HEK293 (cell line): ENCODE measurements at regions not wholly inside any gene's neighbourhood (a gene's known extent, or its start where the extent isn't known, plus 50 kb on each side); places are given as distances from the start of the nearest gene placed in this dataset.

Source experiments
- BCL11A ChIP-seq: fragments of 450-650 bp; formaldehyde crosslinking; IDR thresholded peaks from 2 replicates; pipeline ENCODE4 v1.5.1; 2016; ENCODE audit warnings: low read depth, missing biosample characterization, missing genetic modification characterization
- GLI2 ChIP-seq: fragments of 450-650 bp; formaldehyde crosslinking; IDR thresholded peaks from 2 replicates; pipeline ENCODE4; 2017; ENCODE audit warnings: missing biosample characterization, missing genetic modification characterization, low read depth, borderline replicate concordance
- KLF16 ChIP-seq: fragments of 450-650 bp; formaldehyde crosslinking; IDR thresholded peaks from 2 replicates; pipeline ENCODE4 v1.5.1; 2017; ENCODE audit warnings: missing biosample characterization, missing genetic modification characterization
- KLF17 ChIP-seq: fragments of 450-650 bp; formaldehyde crosslinking; IDR thresholded peaks from 2 replicates; pipeline ENCODE4 v1.5.1; 2016; ENCODE audit warnings: missing biosample characterization, missing genetic modification characterization
- KLF8 ChIP-seq: fragments of 450-650 bp; formaldehyde crosslinking; IDR thresholded peaks from 2 replicates; pipeline ENCODE4 v1.5.1; 2016; ENCODE audit warnings: missing biosample characterization, missing genetic modification characterization
- OSR2 ChIP-seq: fragments of 450-650 bp; formaldehyde crosslinking; IDR thresholded peaks from 2 replicates; pipeline ENCODE4 v1.5.1; 2016; ENCODE audit warnings: missing biosample characterization, missing genetic modification characterization
- PRDM6 ChIP-seq: fragments of 450-650 bp; formaldehyde crosslinking; IDR thresholded peaks from 2 replicates; pipeline ENCODE4 v1.5.1; 2017; ENCODE audit warnings: missing biosample characterization, missing genetic modification characterization
- SETDB1 ChIP-seq: IDR thresholded peaks from one replicate; pipeline ENCODE4 v1.6.1; 2017; ENCODE audit warnings: mild to moderate bottlenecking, low read length, moderate library complexity, mixed read lengths; ENCODE audit not compliant: insufficient read length
- WT1 ChIP-seq: fragments of 450-650 bp; formaldehyde crosslinking; IDR thresholded peaks from 2 replicates; pipeline ENCODE4 v1.5.1; 2016; ENCODE audit warnings: missing biosample characterization, missing genetic modification characterization
- YY1 ChIP-seq: fragments of 450-650 bp; formaldehyde crosslinking; IDR thresholded peaks from 2 replicates; pipeline ENCODE4 v1.5.1; 2018; ENCODE audit warnings: missing biosample characterization, missing genetic modification characterization
- ZBTB17 ChIP-seq: fragments of 450-650 bp; formaldehyde crosslinking; IDR thresholded peaks from 2 replicates; pipeline ENCODE4 v1.5.1; 2016; ENCODE audit warnings: missing biosample characterization, missing genetic modification characterization
- ZBTB20 ChIP-seq: fragments of 450-650 bp; formaldehyde crosslinking; IDR thresholded peaks from 2 replicates; pipeline ENCODE4 v1.5.1; 2016; ENCODE audit warnings: missing biosample characterization, missing genetic modification characterization
- ZBTB49 ChIP-seq: fragments of 450-650 bp; formaldehyde crosslinking; IDR thresholded peaks from 2 replicates; pipeline ENCODE4 v1.5.1; 2016; ENCODE audit warnings: missing biosample characterization, missing genetic modification characterization, low read depth
- ZBTB8A ChIP-seq: fragments of 450-650 bp; formaldehyde crosslinking; IDR thresholded peaks from 2 replicates; pipeline ENCODE4 v1.5.1; 2016; ENCODE audit warnings: missing biosample characterization, missing genetic modification characterization
- ZEB2 ChIP-seq: fragments of 450-650 bp; formaldehyde crosslinking; IDR thresholded peaks from 2 replicates; pipeline ENCODE4 v1.5.1; 2016; ENCODE audit warnings: missing biosample characterization, missing genetic modification characterization
- ZFP69B ChIP-seq: fragments of 450-650 bp; formaldehyde crosslinking; IDR thresholded peaks from 2 replicates; pipeline ENCODE4 v1.5.1; 2016; ENCODE audit warnings: missing biosample characterization, missing genetic modification characterization
- ZNF10 ChIP-seq: fragments of 450-650 bp; formaldehyde crosslinking; IDR thresholded peaks from 2 replicates; pipeline ENCODE4 v1.5.1; 2017; ENCODE audit warnings: missing biosample characterization, missing genetic modification characterization
- ZNF121 ChIP-seq: fragments of 450-650 bp; formaldehyde crosslinking; IDR thresholded peaks from 2 replicates; pipeline ENCODE4 v1.5.1; 2016; ENCODE audit warnings: missing biosample characterization, missing genetic modification characterization
- ZNF18 ChIP-seq: fragments of 450-650 bp; formaldehyde crosslinking; IDR thresholded peaks from 2 replicates; pipeline ENCODE4 v1.5.1; 2016; ENCODE audit warnings: missing biosample characterization, missing genetic modification characterization
- ZNF184 ChIP-seq: fragments of 450-650 bp; IDR thresholded peaks from 2 replicates; pipeline ENCODE4 v1.5.1; 2018; ENCODE audit warnings: missing biosample characterization, mild to moderate bottlenecking, missing genetic modification characterization
- ZNF19 ChIP-seq: fragments of 450-650 bp; formaldehyde crosslinking; IDR thresholded peaks from 2 replicates; pipeline ENCODE4; 2016; ENCODE audit warnings: missing biosample characterization, missing genetic modification characterization, low read depth
- ZNF341 ChIP-seq: fragments of 450-650 bp; formaldehyde crosslinking; IDR thresholded peaks from 2 replicates; pipeline ENCODE4; 2016; ENCODE audit warnings: low read depth, missing biosample characterization, missing genetic modification characterization
- ZNF423 ChIP-seq: fragments of 450-650 bp; formaldehyde crosslinking; IDR thresholded peaks from 2 replicates; pipeline ENCODE4 v1.5.1; 2016; ENCODE audit warnings: missing biosample characterization, missing genetic modification characterization
- ZNF473 ChIP-seq: fragments of 450-650 bp; formaldehyde crosslinking; IDR thresholded peaks from 2 replicates; pipeline ENCODE4 v1.5.1; 2017; ENCODE audit warnings: missing biosample characterization, missing genetic modification characterization
- ZNF48 ChIP-seq: fragments of 450-650 bp; formaldehyde crosslinking; IDR thresholded peaks from 2 replicates; pipeline ENCODE4 v1.5.1; 2016; ENCODE audit warnings: missing biosample characterization, missing genetic modification characterization
- ZNF561 ChIP-seq: fragments of 450-650 bp; IDR thresholded peaks from 2 replicates; pipeline ENCODE4 v1.5.1; 2018; ENCODE audit warnings: missing biosample characterization, missing genetic modification characterization, borderline replicate concordance
- ZNF600 ChIP-seq: fragments of 450-650 bp; formaldehyde crosslinking; IDR thresholded peaks from 2 replicates; pipeline ENCODE4 v1.5.1; 2016; ENCODE audit warnings: missing biosample characterization, missing genetic modification characterization
- ZNF639 ChIP-seq: fragments of 450-650 bp; formaldehyde crosslinking; IDR thresholded peaks from 2 replicates; pipeline ENCODE4 v1.5.1; 2016; ENCODE audit warnings: missing biosample characterization, missing genetic modification characterization
- ZNF76 ChIP-seq: fragments of 450-650 bp; formaldehyde crosslinking; IDR thresholded peaks from 2 replicates; pipeline ENCODE4; 2016; ENCODE audit warnings: low read depth, missing biosample characterization, missing genetic modification characterization, borderline replicate concordance
- ZNF843 ChIP-seq: fragments of 450-650 bp; formaldehyde crosslinking; IDR thresholded peaks from 2 replicates; pipeline ENCODE4 v1.5.1; 2016; ENCODE audit warnings: missing biosample characterization, missing genetic modification characterization
- ZSCAN30 ChIP-seq: fragments of 450-650 bp; IDR thresholded peaks from 2 replicates; pipeline ENCODE4 v1.5.1; 2018; ENCODE audit warnings: missing biosample characterization, mild to moderate bottlenecking, missing genetic modification characterization, moderate library complexity

GRCh38 chr12:125259178-125259867 lies 194.1 kb downstream of the AACS start (continued):
- peak; percentile 70; the same call in 1 of the 2 replicates for TF ChIP-seq ZNF18
- TF ChIP-seq ZNF341 (tag by site-specific recombination): peak; percentile 29; the same call in 1 of the 2 replicates
- no peak for TF ChIP-seq SETDB1
- TF ChIP-seq ZEB2: peak; percentile 67
- TF ChIP-seq ZBTB17 (tag by site-specific recombination): peak; percentile 10; the same call in 1 of the 2 replicates
- no peak for TF ChIP-seq ZNF19 (tag by site-specific recombination)
- 0 out of 2 replicates have a peak, but pooled peaks have one; percentile 26 for TF ChIP-seq KLF17
- peak; percentile 59 for TF ChIP-seq ZBTB8A (tag by site-specific recombination)
- peak; percentile 76; the same call in 1 of the 2 replicates for TF ChIP-seq ZNF423 (tag by site-specific recombination)
- peak; percentile 79 for TF ChIP-seq GLI2 (tag by site-specific recombination)
- TF ChIP-seq ZNF121 (tag by site-specific recombination): peak; percentile 31; the same call in 1 of the 2 replicates
- TF ChIP-seq ZNF639: peak; percentile 92
- peak; percentile 47; the same call in 1 of the 2 replicates for TF ChIP-seq ZNF184 (tag by site-specific recombination)
- TF ChIP-seq YY1 (tag by site-specific recombination): peak; percentile 36; the same call in 1 of the 2 replicates
- 0 out of 2 replicates have a peak, but pooled peaks have one; percentile 25 for TF ChIP-seq ZFP69B (tag by site-specific recombination)
- peak; percentile 87 for TF ChIP-seq PRDM6 (tag by site-specific recombination)
- no peak for TF ChIP-seq ZSCAN30
- TF ChIP-seq BCL11A: peak; percentile 81
- 0 out of 2 replicates have a peak, but pooled peaks have one; percentile 53 for TF ChIP-seq ZNF10
- TF ChIP-seq ZNF600 (tag by site-specific recombination): no peak
- no peak for TF ChIP-seq ZBTB49 (tag by site-specific recombination)
- no peak for TF ChIP-seq ZNF473 (tag by site-specific recombination)
- TF ChIP-seq ZNF561 (tag by site-specific recombination): peak; percentile 82
- TF ChIP-seq WT1 (tag by site-specific recombination): peak; percentile 98
- TF ChIP-seq KLF8: peak; percentile 50; the same call in 1 of the 2 replicates
- peak; percentile 16; the same call in 1 of the 2 replicates for TF ChIP-seq ZNF76 (tag by site-specific recombination)
- TF ChIP-seq ZNF48: no peak
- peak; percentile 68; the same call in 1 of the 2 replicates for TF ChIP-seq ZBTB20 (tag by site-specific recombination)
- peak; percentile 97 for TF ChIP-seq OSR2 (tag by site-specific recombination)
- TF ChIP-seq ZNF843: peak; percentile 80
- TF ChIP-seq KLF16 (tag by site-specific recombination): 0 out of 2 replicates have a peak, but pooled peaks have one; percentile 30
